HCT116 (cell line): ENCODE measurements at regions not wholly inside any gene's neighbourhood (a gene's known extent, or its start where the extent isn't known, plus 50 kb on each side); places are given as distances from the start of the nearest gene placed in this dataset.

Experiments used
- ATAC-seq: fragments of 200-7000 bp; cut with Tn5 transposase; 2 replicates; pipeline ENCODE4 v1.9.1; 2020; ENCODE audit warnings: mild to moderate bottlenecking, moderate library complexity
- BruUV-seq: library from RNA; stranded (reverse); fragments of 400-500 nt; replicated peaks from 2 replicates; lab custom pipeline; 2021; lab: Mats Ljungman, UMichigan
- CTCF ChIA-PET: fragments of 300-600 bp; sonication (Branson Sonifier 250); formaldehyde crosslinking; loops from one replicate; lab custom pipeline; 2021; ENCODE audit warnings: antibody characterized with exemption; lab: Charles Lee
- POLR2A ChIA-PET: fragments of 300-600, 350-600 bp; sonication (Branson Sonifier 250); formaldehyde crosslinking; loops from one replicate; lab custom pipeline; 2021; ENCODE audit warnings: antibody characterized with exemption; lab: Charles Lee
- RAD21 ChIA-PET, 2 experiments: fragments of 300-600 bp; sonication (Branson Sonifier 250); formaldehyde crosslinking; loops; one replicate each; lab custom pipeline; 2023; ENCODE audit warnings: low total read pairs in 2 of 2; ENCODE audit not compliant: uncharacterized antibody in 2 of 2, unreplicated experiment in 2 of 2, low non-redundant PET in 1 of 2; lab: Charles Lee
- DNase-seq: peaks from one replicate; pipeline ENCODE4 v3.0.0-alpha.2; 2010; ENCODE audit warnings: low read depth, low spot score
- H2AFZ ChIP-seq: fragments of 200-600 bp; shearing (Covaris generic), sonication (generic); 2 replicates; pipeline ENCODE4 v1.6.1; 2017; ENCODE audit warnings: low read depth, mixed run types, mixed read lengths, antibody characterized with exemption, low read length; ENCODE audit not compliant: poor library complexity, severe bottlenecking
- H3K27ac ChIP-seq: 2 replicates; pipeline ENCODE4 v1.5.1; 2012; ENCODE audit warnings: low read depth, low read length
- H3K27me3 ChIP-seq: fragments of 200-600 bp; sonication (generic); 2 replicates; pipeline ENCODE4 v1.6.1; 2016; ENCODE audit warnings: mixed run types, low read length, mixed read lengths; ENCODE audit not compliant: insufficient read depth
- H3K36me3 ChIP-seq, 2 experiments: fragments of 200-500 bp in 1 of 2; fragments of 200-600 bp in 1 of 2; sonication (Bioruptor generic) in 1 of 2; sonication (generic) in 1 of 2; 2 replicates each; pipeline versions ENCODE4 v1.5.1 to v1.6.1; 2014 to 2016; ENCODE audit warnings: low read length in 2 of 2, inconsistent platforms in 1 of 2, mixed read lengths in 1 of 2, mixed run types in 1 of 2; ENCODE audit not compliant: insufficient read depth in 2 of 2, control insufficient read depth in 1 of 2
- H3K4me1 ChIP-seq, 2 experiments: fragments of 200-600 bp in 1 of 2; sonication (generic) in 1 of 2; 2 replicates each; pipeline versions ENCODE4 v1.5.1 to v1.6.1; 2012 to 2017; ENCODE audit warnings: low read length in 2 of 2, inconsistent platforms in 1 of 2, mild to moderate bottlenecking in 1 of 2, mixed read lengths in 1 of 2, mixed run types in 1 of 2, moderate library complexity in 1 of 2; ENCODE audit not compliant: insufficient read depth in 2 of 2, control insufficient read depth in 1 of 2
- H3K4me2 ChIP-seq: fragments of 200-600 bp; sonication (generic); 2 replicates; pipeline ENCODE4 v1.6.1; 2017; ENCODE audit warnings: mixed run types, low read length, mixed read lengths
- H3K4me3 ChIP-seq, 2 experiments: fragments of 200-600 bp in 1 of 2; sonication (generic) in 1 of 2; replicated peaks in 1 of 2; 2 replicates each; pipeline ENCODE4 v1.5.1; 2011 to 2016; ENCODE audit warnings: low read length in 2 of 2, control low read depth in 1 of 2, low read depth in 1 of 2, mild to moderate bottlenecking in 1 of 2, mixed read lengths in 1 of 2, mixed run types in 1 of 2
- H3K79me2 ChIP-seq: fragments of 200-600 bp; sonication (generic); 2 replicates; pipeline ENCODE4 v1.6.1; 2017; ENCODE audit warnings: mild to moderate bottlenecking, mixed run types, low read length, moderate library complexity, mixed read lengths; ENCODE audit not compliant: insufficient read depth
- H3K9ac ChIP-seq: fragments of 200-600 bp; sonication (generic); 2 replicates; pipeline ENCODE4 v1.6.1; 2016; ENCODE audit warnings: low read length, mixed read lengths
- H3K9me2 ChIP-seq: fragments of 200-600 bp; sonication (generic), shearing (Covaris generic); 2 replicates; pipeline ENCODE4 v1.6.1; 2017; ENCODE audit warnings: mixed run types, mild to moderate bottlenecking, moderate library complexity; ENCODE audit not compliant: insufficient read depth
- H3K9me3 ChIP-seq, 2 experiments: fragments of 200-500 bp in 1 of 2; fragments of 200-600 bp in 1 of 2; sonication (Bioruptor generic) in 1 of 2; sonication (generic) in 1 of 2; 2 replicates each; pipeline ENCODE4 v1.6.1; 2014 to 2017; ENCODE audit warnings: low read length in 2 of 2, mixed read lengths in 2 of 2, inconsistent platforms in 1 of 2, low read depth in 1 of 2, mild to moderate bottlenecking in 1 of 2, mixed run types in 1 of 2, moderate library complexity in 1 of 2; ENCODE audit not compliant: control insufficient read depth in 1 of 2, insufficient read depth in 1 of 2
- H4K20me1 ChIP-seq: fragments of 200-600 bp; sonication (generic), shearing (Covaris generic); 2 replicates; pipeline ENCODE4 v1.6.1; 2017; ENCODE audit warnings: mixed run types, mild to moderate bottlenecking, moderate library complexity; ENCODE audit not compliant: insufficient read depth
- ATF3 ChIP-seq: IDR thresholded peaks from 2 replicates; pipeline ENCODE4 v1.6.1; 2012
- CBX3 ChIP-seq: IDR thresholded peaks from 2 replicates; pipeline ENCODE4 v1.6.1; 2012; ENCODE audit warnings: low read depth
- CEBPB ChIP-seq: IDR thresholded peaks from 2 replicates; pipeline ENCODE4 v1.6.1; 2012; ENCODE audit warnings: low read depth
- EGR1 ChIP-seq: IDR thresholded peaks from 2 replicates; pipeline ENCODE4 v1.6.1; 2012; ENCODE audit warnings: low read depth
- ELF1 ChIP-seq: IDR thresholded peaks from 2 replicates; pipeline ENCODE4 v1.6.1; 2012; ENCODE audit warnings: low read depth, borderline replicate concordance
- EZH2 ChIP-seq: fragments of 200-600 bp; sonication (generic); IDR thresholded peaks from 2 replicates; pipeline ENCODE4 v1.6.1; 2017; ENCODE audit warnings: antibody characterized with exemption, mixed run types
- EZH2phosphoT487 ChIP-seq: fragments of 200-600 bp; IDR thresholded peaks from 2 replicates; pipeline ENCODE4 v1.6.1; 2018; ENCODE audit warnings: antibody characterized with exemption, borderline replicate concordance
- FOSL1 ChIP-seq: IDR thresholded peaks from 2 replicates; pipeline ENCODE4 v1.6.1; 2012; ENCODE audit warnings: low read depth
- JUND ChIP-seq: IDR thresholded peaks from 2 replicates; pipeline ENCODE4 v1.6.1; 2012
- MAX ChIP-seq: IDR thresholded peaks from 2 replicates; pipeline ENCODE4 v1.6.1; 2012
- POLR2A ChIP-seq: IDR thresholded peaks from 2 replicates; pipeline ENCODE4 v1.7.0; 2011; ENCODE audit warnings: borderline replicate concordance; ENCODE audit not compliant: insufficient read depth, insufficient read length; ENCODE audit errors: extremely low read depth
- POLR2AphosphoS5 ChIP-seq: IDR thresholded peaks from 2 replicates; pipeline ENCODE4 v1.6.1; 2011; ENCODE audit warnings: mild to moderate bottlenecking, low read depth, low read length, moderate library complexity
- SIN3A ChIP-seq: IDR thresholded peaks from 2 replicates; pipeline ENCODE4 v1.6.1; 2012; ENCODE audit warnings: low read depth
- SP1 ChIP-seq: IDR thresholded peaks from 2 replicates; pipeline ENCODE4 v1.6.1; 2012; ENCODE audit warnings: low read depth
- SRF ChIP-seq: IDR thresholded peaks from 2 replicates; pipeline ENCODE4 v1.6.1; 2012; ENCODE audit warnings: low read depth
- TCF7L2 ChIP-seq: IDR thresholded peaks from 2 replicates; pipeline ENCODE4 v1.7.0; 2011; ENCODE audit warnings: borderline replicate concordance, inconsistent platforms; ENCODE audit not compliant: insufficient read depth, insufficient read length; ENCODE audit errors: extremely low read depth
- ZBTB33 ChIP-seq: IDR thresholded peaks from 2 replicates; pipeline ENCODE4 v1.6.1; 2011; ENCODE audit warnings: mild to moderate bottlenecking, low read length, moderate library complexity; ENCODE audit not compliant: insufficient replicate concordance; ENCODE audit errors: extremely low read depth
- ZFX ChIP-seq: fragments of 450-650 bp; IDR thresholded peaks from 2 replicates; pipeline ENCODE4 v1.6.1; 2017
- ZNF274 ChIP-seq: fragments of 200-500 bp; sonication (Bioruptor generic); IDR thresholded peaks from 2 replicates; pipeline ENCODE4 v1.6.1; 2014; ENCODE audit warnings: mild to moderate bottlenecking, low read depth, low read length, inconsistent platforms
- intact Hi-C: fragments of 100-400 bp; cut with micrococcal nuclease; formaldehyde crosslinking; loops from 2 replicates; pipeline ENCODE4 v1.10.0; 2022

- CTCF ChIA-PET, result no interaction called here
- no peaks in the 10 kb centered on the region for H4K20me1 ChIP-seq
These were observed 619.4 kb downstream of the CCER1 start for GRCh38 chr12:90335566-90335965.

GRCh38 chr12:90333939-90334338 lies 621.0 kb downstream of the CCER1 start:
- no peaks in the 10 kb centered on the region for H3K79me2 ChIP-seq
- H3K27ac ChIP-seq, result no peak overlapping the region
- no TSS peak for BruUV-seq
- H3K9ac ChIP-seq, result no peak overlapping the region
- no peaks in the 10 kb centered on the region for H3K9me2 ChIP-seq
- no peak overlapping the region for H3K4me3 ChIP-seq
- no peak overlapping the region for H2AFZ ChIP-seq
- intact Hi-C loops, result no loop called here
- no peaks in the 10 kb centered on the region for H3K36me3 ChIP-seq
- ATAC-seq, result no peak
- POLR2A ChIA-PET, result no interaction called here
- H4K20me1 ChIP-seq, result no peaks in the 10 kb centered on the region
- CTCF ChIA-PET, result no interaction called here
- H3K9me3 ChIP-seq, result no peaks in the 10 kb centered on the region
- H3K27me3 ChIP-seq, result no peaks in the 10 kb centered on the region
- no peak for DNase-seq
- H3K4me2 ChIP-seq, result no peak overlapping the region
- TF ChIP-seq CBX3 (no peak), ATF3 (no peak), ZNF274 (no peak), POLR2AphosphoS5 (no peak), EZH2phosphoT487 (no peak), ZFX (no peak), EZH2 (no peak), ELF1 (no peak), EGR1 (no peak), POLR2A (no peak), SIN3A (no peak), SP1 (no peak), CEBPB (no peak), FOSL1 (no peak), TCF7L2 (no peak), SRF (no peak), MAX (no peak)
- H3K4me1 ChIP-seq, result no peaks in the 10 kb centered on the region
- RAD21 ChIA-PET, result no interaction called here

More at GRCh38 chr12:90335566-90335965, 619.4 kb downstream of the CCER1 start:
- RAD21 ChIA-PET, result no interaction called here
- ATAC-seq (no peak), DNase-seq (no peak)
- H3K4me2 ChIP-seq, result no peak overlapping the region
- BruUV-seq, result no TSS peak
- POLR2A ChIA-PET, result no interaction called here
- no peak overlapping the region for H2AFZ ChIP-seq
- TF ChIP-seq JUND (no peak), ZBTB33 (no peak)
- H3K9ac ChIP-seq, result no peak overlapping the region
- no peaks in the 10 kb centered on the region for H3K27me3 ChIP-seq
- intact Hi-C loops, result no loop called here
- H3K9me2 ChIP-seq, result no peaks in the 10 kb centered on the region
- H3K9me3 ChIP-seq, result no peaks in the 10 kb centered on the region
- no peaks in the 10 kb centered on the region for H3K4me1 ChIP-seq
- no peaks in the 10 kb centered on the region for H3K79me2 ChIP-seq
- H3K36me3 ChIP-seq, result no peaks in the 10 kb centered on the region
- no peak overlapping the region for H3K27ac ChIP-seq
- no peak overlapping the region for H3K4me3 ChIP-seq
